Progenitor cell of endocrine pancreas (in vitro differentiated cells): ENCODE measurements at regions not wholly inside any gene's neighbourhood (a gene's known extent, or its start where the extent isn't known, plus 50 kb on each side); places are given as distances from the start of the nearest gene placed in this dataset.
"Not testable (repeated sequence)": the region's sequence is repeated elsewhere in the genome, so short reads cannot be mapped to it uniquely, and the experiment has no call there.

ENCODE experiments used
- DNase-seq: peaks from one replicate; pipeline ENCODE4 v3.0.0; 2021; ENCODE audit warnings: low spot score; ENCODE audit not compliant: unreplicated experiment
- H3K27ac Mint-ChIP-seq: 2 replicates; pipeline ENCODE4 v1.8.0; 2021; ENCODE audit warnings: mild to moderate bottlenecking, moderate library complexity, mixed read lengths
- H3K27me3 Mint-ChIP-seq: 2 replicates; pipeline ENCODE4 v1.8.0; 2021; ENCODE audit warnings: mixed read lengths
- H3K36me3 Mint-ChIP-seq: 2 replicates; pipeline ENCODE4 v1.8.0; 2022; ENCODE audit warnings: mixed read lengths; ENCODE audit not compliant: insufficient read depth
- H3K4me1 Mint-ChIP-seq: 2 replicates; pipeline ENCODE4 v1.8.0; 2021; ENCODE audit warnings: low read depth, mixed read lengths
- H3K4me3 Mint-ChIP-seq: 2 replicates; pipeline ENCODE4 v1.8.0; 2021; ENCODE audit warnings: low read depth, mild to moderate bottlenecking, moderate library complexity, mixed read lengths
- H3K9me3 Mint-ChIP-seq: 2 replicates; pipeline ENCODE4 v1.8.0; 2021; ENCODE audit warnings: low read depth, mixed read lengths
- CTCF ChIP-seq: fragments of 200-600 bp; sonication (generic); IDR thresholded peaks from one replicate; pipeline ENCODE4 v1.5.0; 2021; ENCODE audit warnings: antibody characterized with exemption, mild to moderate bottlenecking; ENCODE audit not compliant: unreplicated experiment

- Mint-ChIP-seq H3K4me1 (peaks cover 5% of the 10 kb centered on the region), H3K4me3 (no peak overlapping the region), H3K36me3 (no peaks in the 10 kb centered on the region), H3K9me3 (peaks cover 4% of the 10 kb centered on the region), H3K27me3 (no peaks in the 10 kb centered on the region), H3K27ac (no peak overlapping the region)
- DNase-seq, result no peak
- TF ChIP-seq CTCF, result no peak
Measured at GRCh38 chr7:69115788-69116187, 482.5 kb upstream of the AUTS2 start.

- DNase-seq, H3K27ac Mint-ChIP-seq, H3K27me3 Mint-ChIP-seq, H3K36me3 Mint-ChIP-seq, H3K4me3 Mint-ChIP-seq, H3K9me3 Mint-ChIP-seq, H3K4me1 Mint-ChIP-seq: not testable (repeated sequence)
Measured at GRCh38 chr7:69116196-69116595, 482.1 kb upstream of the AUTS2 start.

- Mint-ChIP-seq H3K27me3 (peaks cover 16% of the 10 kb centered on the region), H3K9me3 (no peaks in the 10 kb centered on the region), H3K36me3 (no peaks in the 10 kb centered on the region), H3K27ac (no peak overlapping the region), H3K4me3 (no peak overlapping the region), H3K4me1 (peaks cover 5% of the 10 kb centered on the region)
- no peak for DNase-seq
- TF ChIP-seq CTCF, result no peak
Measured at GRCh38 chr7:69122953-69123352, 475.3 kb upstream of the AUTS2 start.

- H3K27me3 Mint-ChIP-seq, result peaks cover 33% of the 10 kb centered on the region
- DNase-seq, result no peak
- H3K9me3 Mint-ChIP-seq, result no peaks in the 10 kb centered on the region
- no peak overlapping the region for H3K4me3 Mint-ChIP-seq
- H3K36me3 Mint-ChIP-seq, result no peaks in the 10 kb centered on the region
- no peak for TF ChIP-seq CTCF
- no peaks in the 10 kb centered on the region for H3K4me1 Mint-ChIP-seq
- H3K27ac Mint-ChIP-seq, result no peak overlapping the region
Measured at GRCh38 chr7:69126896-69127479, 471.3 kb upstream of the AUTS2 start.

GRCh38 chr7:69129524-69129923 lies 468.8 kb upstream of the AUTS2 start:
- no peak for TF ChIP-seq CTCF
- no peak overlapping the region for H3K27ac Mint-ChIP-seq
- H3K4me1 Mint-ChIP-seq, result no peaks in the 10 kb centered on the region
- H3K4me3 Mint-ChIP-seq, result no peak overlapping the region
- no peak for DNase-seq
- H3K36me3 Mint-ChIP-seq, result no peaks in the 10 kb centered on the region
- H3K9me3 Mint-ChIP-seq, result no peaks in the 10 kb centered on the region
- H3K27me3 Mint-ChIP-seq, result peaks cover 32% of the 10 kb centered on the region

- H3K27ac Mint-ChIP-seq, result no peak overlapping the region
- H3K36me3 Mint-ChIP-seq, result no peaks in the 10 kb centered on the region
- H3K9me3 Mint-ChIP-seq, result no peaks in the 10 kb centered on the region
- no peak for TF ChIP-seq CTCF
- H3K27me3 Mint-ChIP-seq, result peaks cover 32% of the 10 kb centered on the region
- no peak for DNase-seq
- H3K4me3 Mint-ChIP-seq, result no peak overlapping the region
- H3K4me1 Mint-ChIP-seq, result no peaks in the 10 kb centered on the region
Measured at GRCh38 chr7:69129951-69130350, 468.3 kb upstream of the AUTS2 start.
